ENCODE measurements at regions not wholly inside any gene's neighbourhood (a gene's known extent, or its start where the extent isn't known, plus 50 kb on each side); places are given as distances from the start of the nearest gene placed in this dataset.

DNA sequence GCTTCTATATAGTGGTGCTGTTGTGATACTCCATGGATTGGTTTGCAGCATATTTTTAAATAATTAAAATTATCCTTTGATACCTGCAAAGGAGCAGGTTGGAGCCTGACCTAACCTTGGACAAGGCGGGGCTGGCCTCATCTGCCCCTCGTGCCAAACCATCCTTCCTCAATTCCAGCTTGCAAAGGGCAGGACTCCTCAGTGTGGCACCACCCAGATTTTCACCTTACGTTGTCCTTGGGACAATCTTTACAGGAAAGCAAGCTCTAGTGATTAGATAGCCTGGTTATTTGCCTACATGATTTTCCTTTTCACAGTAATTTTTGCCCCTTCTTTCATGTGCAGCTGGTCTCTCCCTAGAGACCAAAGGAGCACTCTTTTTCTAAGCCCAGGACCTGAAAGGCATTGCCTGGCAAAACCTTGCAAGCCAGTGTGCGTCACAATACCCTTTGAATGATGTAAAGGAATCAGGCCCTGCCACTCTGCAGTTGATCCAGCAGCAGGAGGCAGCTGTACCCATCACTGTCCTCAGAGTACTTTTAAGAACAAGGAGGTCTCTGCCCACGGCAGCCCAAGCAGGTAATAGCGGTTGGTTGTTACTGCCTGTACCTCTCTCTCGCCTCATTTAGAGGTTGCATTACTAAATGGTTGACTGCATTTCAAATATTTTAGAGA is 99.4 kb downstream of the ADSS2 start:
- no peak overlapping the region for H3K4me3 ChIP-seq (ENCODE audit: low read depth, low read length)
- TF ChIP-seq, protein P1, sequence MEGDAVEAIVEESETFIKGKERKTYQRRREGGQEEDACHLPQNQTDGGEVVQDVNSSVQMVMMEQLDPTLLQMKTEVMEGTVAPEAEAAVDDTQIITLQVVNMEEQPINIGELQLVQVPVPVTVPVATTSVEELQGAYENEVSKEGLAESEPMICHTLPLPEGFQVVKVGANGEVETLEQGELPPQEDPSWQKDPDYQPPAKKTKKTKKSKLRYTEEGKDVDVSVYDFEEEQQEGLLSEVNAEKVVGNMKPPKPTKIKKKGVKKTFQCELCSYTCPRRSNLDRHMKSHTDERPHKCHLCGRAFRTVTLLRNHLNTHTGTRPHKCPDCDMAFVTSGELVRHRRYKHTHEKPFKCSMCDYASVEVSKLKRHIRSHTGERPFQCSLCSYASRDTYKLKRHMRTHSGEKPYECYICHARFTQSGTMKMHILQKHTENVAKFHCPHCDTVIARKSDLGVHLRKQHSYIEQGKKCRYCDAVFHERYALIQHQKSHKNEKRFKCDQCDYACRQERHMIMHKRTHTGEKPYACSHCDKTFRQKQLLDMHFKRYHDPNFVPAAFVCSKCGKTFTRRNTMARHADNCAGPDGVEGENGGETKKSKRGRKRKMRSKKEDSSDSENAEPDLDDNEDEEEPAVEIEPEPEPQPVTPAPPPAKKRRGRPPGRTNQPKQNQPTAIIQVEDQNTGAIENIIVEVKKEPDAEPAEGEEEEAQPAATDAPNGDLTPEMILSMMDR (IDR thresholded peaks at IDR 0.05; ENCODE audit: low read depth, low read length, missing control alignments), result no peak
- no peak for DNase-seq (ENCODE audit: low read depth)

DNA sequence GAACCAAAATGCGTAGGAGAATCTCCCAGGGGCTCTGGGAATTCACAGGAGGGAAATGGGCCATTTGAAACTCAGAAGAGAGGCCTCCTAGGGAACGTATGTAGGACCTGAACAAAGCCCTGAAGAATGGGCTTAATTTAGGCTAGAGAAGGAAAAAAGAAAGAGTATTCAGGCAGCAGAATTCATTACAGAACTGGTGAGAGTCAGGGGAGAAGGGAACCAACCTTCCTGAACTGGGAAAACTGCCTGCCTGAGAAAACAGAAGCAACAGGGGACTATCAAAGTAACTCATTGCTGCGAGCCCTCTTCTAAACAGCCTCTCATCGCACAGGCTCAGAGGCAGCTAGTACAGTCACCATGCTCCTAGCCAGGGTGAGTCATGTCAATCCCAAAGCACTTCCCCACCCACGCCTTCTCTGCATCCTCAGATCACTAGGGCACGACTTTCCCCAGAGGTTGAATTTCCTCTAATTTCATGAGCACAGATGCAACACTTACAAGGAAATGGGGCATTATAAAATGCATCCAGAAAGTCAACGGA is 98.1 kb downstream of the ADSS2 start:
- DNase-seq (ENCODE audit: low read depth), result peak; percentile 61
- no peak overlapping the region for H3K4me3 ChIP-seq (ENCODE audit: low read depth, low read length)
- TF ChIP-seq, protein P1 (IDR thresholded peaks at IDR 0.05; ENCODE audit: low read depth, low read length, missing control alignments), result no peak

DNA sequence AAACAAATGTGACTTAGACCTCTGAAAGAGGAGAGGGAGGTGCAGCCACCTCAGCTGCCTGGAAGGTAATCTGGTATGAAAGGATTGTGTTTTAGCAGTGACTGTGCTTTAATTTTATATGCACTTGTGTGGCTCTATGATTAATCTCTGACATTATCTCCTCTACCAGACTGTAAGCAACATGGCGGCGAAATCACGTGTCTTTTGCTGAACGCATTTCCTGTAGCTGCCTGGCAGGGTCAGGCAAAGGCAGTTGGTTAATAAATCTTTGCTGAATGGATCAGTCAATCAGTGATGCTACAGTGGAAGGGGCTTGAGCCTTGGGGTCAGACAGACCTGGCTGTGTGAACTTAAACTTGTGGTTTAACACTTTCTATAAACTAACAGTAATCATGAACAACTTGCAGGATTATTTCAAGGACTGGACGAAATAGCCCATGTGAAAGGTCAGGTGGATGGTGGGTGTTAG is 96.9 kb downstream of the ADSS2 start:
- no peak overlapping the region for H3K4me3 ChIP-seq (ENCODE audit: low read depth, low read length)
- TF ChIP-seq, protein P1 (IDR thresholded peaks at IDR 0.05; ENCODE audit: low read depth, low read length, missing control alignments), result no peak
- no peak for DNase-seq (ENCODE audit: low read depth)

DNA sequence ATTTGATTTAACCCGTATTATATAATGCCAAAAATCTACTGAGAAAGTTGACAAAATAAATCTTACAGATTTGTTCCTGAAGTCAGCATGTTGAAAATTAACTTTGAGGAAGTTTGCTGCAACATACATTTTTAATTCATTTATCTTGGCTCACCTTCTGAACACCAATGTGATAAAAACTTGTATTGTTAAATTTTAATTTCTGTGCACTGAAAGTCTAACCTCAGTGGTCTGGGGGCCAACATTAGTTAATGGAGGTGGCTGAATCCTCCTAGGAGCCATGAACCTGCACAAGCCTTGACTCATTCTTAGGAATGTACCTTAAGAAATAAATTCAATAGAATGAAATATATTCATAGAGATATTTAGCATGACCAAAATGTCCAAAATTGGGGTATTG is 95.3 kb downstream of the ADSS2 start:
- no peak for DNase-seq (ENCODE audit: low read depth)
- no peak overlapping the region for H3K4me3 ChIP-seq (ENCODE audit: low read depth, low read length)
- TF ChIP-seq, protein P1 (IDR thresholded peaks at IDR 0.05; ENCODE audit: low read depth, low read length, missing control alignments), result no peak
